HG03571 (cell line): ENCODE measurements at regions not wholly inside any gene's neighbourhood (a gene's known extent, or its start where the extent isn't known, plus 50 kb on each side); places are given as distances from the start of the nearest gene placed in this dataset.

Source experiments
- ATAC-seq: cut with Tn5 transposase; IDR thresholded peaks from one replicate; pipeline ENCODE4 v1.9.1; 2021; ENCODE audit not compliant: unreplicated experiment

- no peak for ATAC-seq
Observed at GRCh38 chr14:36465178-36465577, 54.9 kb downstream of the NKX2-1 start.

GRCh38 chr14:36462890-36463289 lies 57.1 kb downstream of the NKX2-1 start:
- no peak for ATAC-seq

GRCh38 chr14:36455241-36455627 lies 64.8 kb downstream of the NKX2-1 start:
- ATAC-seq = no peak

GRCh38 chr14:36454599-36455240 lies 65.3 kb downstream of the NKX2-1 start:
- no peak for ATAC-seq

- no peak for ATAC-seq
Observed at GRCh38 chr14:36452860-36453259, 67.2 kb downstream of the NKX2-1 start.

- ATAC-seq = no peak
Observed at GRCh38 chr14:36451310-36452065, 68.5 kb downstream of the NKX2-1 start.

- no peak for ATAC-seq
Observed at GRCh38 chr14:36450550-36450949, 69.5 kb downstream of the NKX2-1 start.

GRCh38 chr14:36449903-36450302 lies 70.1 kb downstream of the NKX2-1 start:
- ATAC-seq = no peak

- no peak for ATAC-seq
Observed at GRCh38 chr14:36443374-36443773, 76.7 kb downstream of the NKX2-1 start.

GRCh38 chr14:36442824-36443241 lies 77.2 kb downstream of the NKX2-1 start:
- ATAC-seq = no peak

GRCh38 chr14:36441283-36441682 lies 78.7 kb downstream of the NKX2-1 start:
- ATAC-seq = no peak

- no peak for ATAC-seq
Observed at GRCh38 chr14:36439766-36440165, 80.3 kb downstream of the NKX2-1 start.

GRCh38 chr14:36438883-36439282 lies 81.1 kb downstream of the NKX2-1 start:
- ATAC-seq = no peak

- ATAC-seq = no peak
Observed at GRCh38 chr14:36430662-36431084, 89.4 kb downstream of the NKX2-1 start.

- no peak for ATAC-seq
Observed at GRCh38 chr14:36430169-36430568, 89.9 kb downstream of the NKX2-1 start.

- no peak for ATAC-seq
Observed at GRCh38 chr14:36429692-36430091, 90.3 kb downstream of the NKX2-1 start.

- no peak for ATAC-seq
Observed at GRCh38 chr14:36428350-36428749, 91.7 kb downstream of the NKX2-1 start.

GRCh38 chr14:36426836-36427235 lies 93.2 kb downstream of the NKX2-1 start:
- no peak for ATAC-seq

- ATAC-seq = no peak
Observed at GRCh38 chr14:36426113-36426512, 93.9 kb downstream of the NKX2-1 start.

GRCh38 chr14:36424478-36425102 lies 95.4 kb downstream of the NKX2-1 start:
- no peak for ATAC-seq

GRCh38 chr14:36423430-36423829 lies 96.6 kb downstream of the NKX2-1 start:
- no peak for ATAC-seq

GRCh38 chr14:36420149-36420687 lies 99.8 kb upstream of the MBIP start:
- ATAC-seq = no peak
